Loucy (cell line): ENCODE measurements at regions not wholly inside any gene's neighbourhood (a gene's known extent, or its start where the extent isn't known, plus 50 kb on each side); places are given as distances from the start of the nearest gene placed in this dataset.

ENCODE experiments used
- H2AFZ ChIP-seq: fragments of 200-600 bp; sonication (generic); 2 replicates; pipeline ENCODE4 v1.6.0; 2016; ENCODE audit warnings: antibody characterized with exemption, mild to moderate bottlenecking, low read length, moderate library complexity
- H3F3A ChIP-seq: fragments of 200-600 bp; 2 replicates; pipeline ENCODE4 v1.6.0; 2016; ENCODE audit warnings: antibody characterized with exemption, low read depth, mild to moderate bottlenecking
- H3K27me3 ChIP-seq: fragments of 200-600 bp; sonication (generic); 2 replicates; pipeline ENCODE4 v1.6.1; 2014; ENCODE audit warnings: low read length, mild to moderate bottlenecking; ENCODE audit not compliant: insufficient read depth, poor library complexity, severe bottlenecking
- H3K36me3 ChIP-seq: fragments of 200-600 bp; sonication (generic); 2 replicates; pipeline ENCODE4 v1.6.1; 2016; ENCODE audit warnings: low read length; ENCODE audit not compliant: insufficient read depth
- H3K4me1 ChIP-seq: fragments of 200-600 bp; sonication (generic); 2 replicates; pipeline ENCODE4 v1.5.1; 2014; ENCODE audit warnings: low read length, mild to moderate bottlenecking; ENCODE audit not compliant: insufficient read depth, poor library complexity, severe bottlenecking
- H3K4me2 ChIP-seq: fragments of 200-600 bp; sonication (generic); 2 replicates; pipeline ENCODE4 v1.6.0; 2014; ENCODE audit warnings: antibody characterized with exemption, low read length, low read depth, mild to moderate bottlenecking; ENCODE audit not compliant: poor library complexity, severe bottlenecking
- H3K4me3 ChIP-seq: fragments of 200-600 bp; sonication (generic); 2 replicates; pipeline ENCODE4 v1.5.1; 2014; ENCODE audit warnings: low read length, mild to moderate bottlenecking, mixed read lengths; ENCODE audit not compliant: poor library complexity, severe bottlenecking
- H3K79me2 ChIP-seq: fragments of 200-600 bp; sonication (generic); 2 replicates; pipeline ENCODE4 v1.6.1; 2014; ENCODE audit warnings: low read length; ENCODE audit not compliant: insufficient read depth
- H3K9ac ChIP-seq: fragments of 200-600 bp; sonication (generic); 2 replicates; pipeline ENCODE4 v1.6.0; 2014; ENCODE audit warnings: mild to moderate bottlenecking, low read depth, low read length, moderate library complexity; ENCODE audit not compliant: poor library complexity, severe bottlenecking
- H3K9me2 ChIP-seq: fragments of 200-600 bp; sonication (generic); replicated peaks from 2 replicates; pipeline ENCODE4 v1.6.1; 2016; ENCODE audit warnings: low read depth, low read length, mixed read lengths
- H3K9me3 ChIP-seq: fragments of 200-600 bp; sonication (generic); 2 replicates; pipeline ENCODE4 v1.6.1; 2014; ENCODE audit warnings: mild to moderate bottlenecking, antibody characterized with exemption, low read length, low read depth; ENCODE audit not compliant: insufficient read depth
- H4K20me1 ChIP-seq: fragments of 200-600 bp; sonication (generic); 2 replicates; pipeline ENCODE4 v1.6.0; 2014; ENCODE audit warnings: antibody characterized with exemption, low read length, mild to moderate bottlenecking; ENCODE audit not compliant: insufficient read depth, poor library complexity, severe bottlenecking
- CTCF ChIP-seq: fragments of 200-600 bp; sonication (generic); conservative IDR thresholded peaks from 2 replicates; pipeline ENCODE4 v1.5.1; 2014; ENCODE audit warnings: mild to moderate bottlenecking, antibody characterized with exemption, low read length
- EZH2phosphoT487 ChIP-seq: fragments of 200-600 bp; IDR thresholded peaks from 2 replicates; pipeline ENCODE4 v1.6.1; 2018; ENCODE audit warnings: antibody characterized with exemption, mild to moderate bottlenecking, moderate library complexity, borderline replicate concordance

GRCh38 chr5:166899343-166899742 is 1392.1 kb upstream of the WWC1 start:
- no peak overlapping the region for H3K4me3 ChIP-seq
- H2AFZ ChIP-seq: no peak overlapping the region
- no peak overlapping the region for H3K9ac ChIP-seq
- no peaks in the 10 kb centered on the region for H3K36me3 ChIP-seq
- no peaks in the 10 kb centered on the region for H3K4me1 ChIP-seq
- H3K4me2 ChIP-seq: no peak overlapping the region
- no peaks in the 10 kb centered on the region for H3K9me2 ChIP-seq
- TF ChIP-seq EZH2phosphoT487 (no peak), CTCF (no peak)
- H4K20me1 ChIP-seq: no peaks in the 10 kb centered on the region
- H3F3A ChIP-seq: no peaks in the 10 kb centered on the region
- H3K9me3 ChIP-seq: no peaks in the 10 kb centered on the region
- H3K79me2 ChIP-seq: no peaks in the 10 kb centered on the region
- H3K27me3 ChIP-seq: no peaks in the 10 kb centered on the region

- Histone ChIP-seq H2AFZ (no peak overlapping the region), H3K36me3 (no peaks in the 10 kb centered on the region), H3K4me2 (no peak overlapping the region), H3K9ac (no peak overlapping the region), H3K4me3 (no peak overlapping the region), H3K4me1 (no peaks in the 10 kb centered on the region), H4K20me1 (no peaks in the 10 kb centered on the region), H3K79me2 (no peaks in the 10 kb centered on the region), H3K9me3 (no peaks in the 10 kb centered on the region), H3K27me3 (no peaks in the 10 kb centered on the region), H3F3A (no peaks in the 10 kb centered on the region), H3K9me2 (no peaks in the 10 kb centered on the region)
- TF ChIP-seq CTCF (no peak), EZH2phosphoT487 (no peak)
Measured at GRCh38 chr5:166904571-166904970, 1386.9 kb upstream of the WWC1 start.

GRCh38 chr5:166906991-166907713 is 1384.3 kb upstream of the WWC1 start:
- H3K4me2 ChIP-seq: no peak overlapping the region
- no peak overlapping the region for H3K9ac ChIP-seq
- H4K20me1 ChIP-seq: no peaks in the 10 kb centered on the region
- H3F3A ChIP-seq: no peaks in the 10 kb centered on the region
- H3K4me3 ChIP-seq: no peak overlapping the region
- TF ChIP-seq EZH2phosphoT487 (no peak), CTCF (no peak)
- no peaks in the 10 kb centered on the region for H3K27me3 ChIP-seq
- no peaks in the 10 kb centered on the region for H3K36me3 ChIP-seq
- H3K4me1 ChIP-seq: no peaks in the 10 kb centered on the region
- H3K9me3 ChIP-seq: no peaks in the 10 kb centered on the region
- H3K9me2 ChIP-seq: no peaks in the 10 kb centered on the region
- H2AFZ ChIP-seq: no peak overlapping the region
- no peaks in the 10 kb centered on the region for H3K79me2 ChIP-seq
